ENCODE measurements at regions not wholly inside any gene's neighbourhood (a gene's known extent, or its start where the extent isn't known, plus 50 kb on each side); places are given as distances from the start of the nearest gene placed in this dataset.
A peak's percentile ranks its signal among the peaks of the same experiment; 100 is the strongest.
"Not testable (repeated sequence)": the region's sequence is repeated elsewhere in the genome, so short reads cannot be mapped to it uniquely, and the experiment has no call there.

DNA sequence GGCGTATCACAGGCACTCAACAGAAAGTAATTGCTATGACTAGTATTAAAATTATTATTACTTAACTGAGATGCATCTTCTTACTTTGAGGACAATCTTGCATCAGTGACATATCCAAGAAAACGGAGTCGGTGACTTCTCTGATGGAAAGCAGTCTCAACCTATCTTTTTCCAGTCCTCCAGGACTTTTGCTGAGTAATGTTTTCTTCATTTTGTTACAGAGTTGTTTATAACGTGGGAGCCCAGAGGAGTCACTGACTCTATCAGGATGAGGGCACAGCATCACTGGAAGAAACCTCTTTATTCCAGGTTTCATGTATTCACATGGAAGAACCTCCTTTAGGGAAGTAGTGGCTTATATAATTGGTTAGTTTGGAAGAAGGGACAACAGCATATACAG, 51.5 kb upstream of the MELK start:
- no peaks in the 10 kb centered on the region for H3K9me3 Mint-ChIP-seq
- H3K4me1 Mint-ChIP-seq (ENCODE audit: low read depth) = peaks cover 3% of the 10 kb centered on the region
- no peak overlapping the region for H3K4me3 Mint-ChIP-seq (ENCODE audit: low read depth)
- DNase-seq (ENCODE audit: low spot score) = no peak
- no peak overlapping the region for H3K27ac Mint-ChIP-seq
- no peaks in the 10 kb centered on the region for H3K36me3 Mint-ChIP-seq (ENCODE audit: low read depth)
- peaks cover 5% of the 10 kb centered on the region for H3K27me3 Mint-ChIP-seq (ENCODE audit: low read depth)
- intact Hi-C loops (cut with micrococcal nuclease) = no loop called here

- intact Hi-C loops (cut with micrococcal nuclease) = no loop called here
- no peak for DNase-seq (ENCODE audit: low spot score)
Observed at GRCh38 chr9:36517131-36517530, 55.6 kb upstream of the MELK start.

GRCh38 chr9:36504156-36504555, 68.5 kb upstream of the MELK start:
- intact Hi-C loops (cut with micrococcal nuclease) = no loop called here
- H3K4me3 Mint-ChIP-seq (ENCODE audit: low read depth) = no peak overlapping the region
- no peaks in the 10 kb centered on the region for H3K9me3 Mint-ChIP-seq
- H3K4me1 Mint-ChIP-seq (ENCODE audit: low read depth) = peaks cover 13% of the 10 kb centered on the region
- DNase-seq (ENCODE audit: low spot score) = no peak
- H3K27me3 Mint-ChIP-seq (ENCODE audit: low read depth) = peaks cover 5% of the 10 kb centered on the region
- no peaks in the 10 kb centered on the region for H3K36me3 Mint-ChIP-seq (ENCODE audit: low read depth)
- H3K27ac Mint-ChIP-seq = no peak overlapping the region

More at GRCh38 chr9:36517131-36517530, 55.6 kb upstream of the MELK start:
- Mint-ChIP-seq H3K27ac (no peak overlapping the region), H3K36me3 (ENCODE audit: low read depth) (no peaks in the 10 kb centered on the region), H3K4me3 (ENCODE audit: low read depth) (no peak overlapping the region), H3K27me3 (ENCODE audit: low read depth) (peaks cover 12% of the 10 kb centered on the region), H3K4me1 (ENCODE audit: low read depth) (no peaks in the 10 kb centered on the region), H3K9me3 (no peaks in the 10 kb centered on the region)

- H3K4me1 Mint-ChIP-seq (ENCODE audit: low read depth) = peaks cover 13% of the 10 kb centered on the region
- H3K9me3 Mint-ChIP-seq = no peaks in the 10 kb centered on the region
- H3K27ac Mint-ChIP-seq = no peak overlapping the region
Observed at GRCh38 chr9:36503172-36504088, 69.3 kb upstream of the MELK start.

DNA sequence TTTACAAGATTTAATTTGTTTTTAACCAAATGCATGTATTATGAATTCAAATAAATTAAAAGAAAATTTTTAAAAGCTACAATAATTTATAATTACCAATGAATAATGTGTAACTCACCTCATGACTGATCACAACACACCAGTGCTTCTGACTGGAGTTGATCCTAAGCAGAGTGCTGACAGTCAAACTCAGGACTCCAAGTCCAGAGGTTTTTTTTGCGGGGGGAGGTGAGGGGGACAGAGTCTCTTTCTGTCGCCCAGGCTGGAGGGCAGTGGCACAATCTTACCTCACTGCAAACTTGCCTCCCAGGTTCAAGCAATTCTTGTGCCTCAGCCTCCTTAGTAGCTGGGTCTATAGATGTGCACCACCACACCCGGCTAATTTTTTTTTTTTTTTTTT, 71.0 kb upstream of the MELK start:
- no peak overlapping the region for H3K27ac Mint-ChIP-seq
- H3K36me3 Mint-ChIP-seq (ENCODE audit: low read depth) = no peaks in the 10 kb centered on the region
- H3K9me3 Mint-ChIP-seq = no peaks in the 10 kb centered on the region
- intact Hi-C loops (cut with micrococcal nuclease) = no loop called here
- H3K4me1 Mint-ChIP-seq (ENCODE audit: low read depth) = peaks cover 13% of the 10 kb centered on the region
- no peak overlapping the region for H3K4me3 Mint-ChIP-seq (ENCODE audit: low read depth)
- DNase-seq (ENCODE audit: low spot score) = no peak
- H3K27me3 Mint-ChIP-seq (ENCODE audit: low read depth) = no peaks in the 10 kb centered on the region

More at GRCh38 chr9:36503172-36504088, 69.3 kb upstream of the MELK start:
- no peak overlapping the region for H3K4me3 Mint-ChIP-seq (ENCODE audit: low read depth)
- peaks cover 5% of the 10 kb centered on the region for H3K27me3 Mint-ChIP-seq (ENCODE audit: low read depth)
- no peaks in the 10 kb centered on the region for H3K36me3 Mint-ChIP-seq (ENCODE audit: low read depth)
- no peak for DNase-seq (ENCODE audit: low spot score)
- intact Hi-C loops (cut with micrococcal nuclease) = no loop called here

- H3K9me3 Mint-ChIP-seq; H3K27me3 Mint-ChIP-seq (ENCODE audit: low read depth); intact Hi-C loops (cut with micrococcal nuclease); H3K36me3 Mint-ChIP-seq (ENCODE audit: low read depth); H3K4me3 Mint-ChIP-seq (ENCODE audit: low read depth); H3K27ac Mint-ChIP-seq; DNase-seq (ENCODE audit: low spot score): not testable (repeated sequence)
- peaks cover 13% of the 10 kb centered on the region for H3K4me1 Mint-ChIP-seq (ENCODE audit: low read depth)
Observed at GRCh38 chr9:36500931-36501330, 71.8 kb upstream of the MELK start.

DNA sequence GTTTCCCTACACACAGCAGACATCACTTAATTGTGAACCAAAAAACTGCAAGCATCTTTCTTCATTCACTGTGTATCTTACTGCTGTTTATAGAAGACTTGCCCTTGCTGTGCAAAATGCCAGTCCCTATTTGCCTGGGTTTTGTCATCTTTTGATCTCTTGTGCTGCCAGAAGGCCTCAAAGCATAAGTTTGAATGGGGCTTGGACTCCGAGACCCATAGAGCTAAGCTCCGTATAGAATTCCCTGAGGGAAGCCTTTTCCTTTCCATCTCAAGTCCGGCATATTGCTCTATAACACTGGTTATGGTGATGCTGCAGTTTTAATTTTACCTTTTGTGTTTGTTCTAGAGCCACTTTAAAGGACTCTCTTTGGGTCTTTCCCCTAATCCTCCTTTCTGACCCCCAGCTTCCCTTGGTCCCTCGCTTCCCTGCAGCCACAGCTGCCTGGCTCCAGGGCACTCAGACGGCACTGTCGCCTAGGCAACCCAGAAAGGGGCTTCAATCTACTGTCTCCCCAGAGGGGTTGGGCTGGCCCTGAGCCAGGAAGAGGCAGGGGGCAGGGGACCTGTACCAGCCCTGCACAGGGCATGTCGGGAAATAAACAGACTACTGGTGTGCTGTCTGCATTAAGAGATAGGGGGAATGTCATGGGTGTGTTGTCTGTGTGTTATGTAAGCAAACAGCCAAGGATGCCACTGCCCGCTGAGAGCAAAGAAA, 73.4 kb upstream of the MELK start:
- Mint-ChIP-seq H3K9me3 (no peaks in the 10 kb centered on the region), H3K27me3 (ENCODE audit: low read depth) (no peaks in the 10 kb centered on the region), H3K36me3 (ENCODE audit: low read depth) (no peaks in the 10 kb centered on the region), H3K4me3 (ENCODE audit: low read depth) (no peak overlapping the region), H3K27ac (no peak overlapping the region), H3K4me1 (ENCODE audit: low read depth) (peaks cover 16% of the 10 kb centered on the region)
- DNase-seq (ENCODE audit: low spot score) = no peak
- intact Hi-C loops (cut with micrococcal nuclease) = no loop called here

DNA sequence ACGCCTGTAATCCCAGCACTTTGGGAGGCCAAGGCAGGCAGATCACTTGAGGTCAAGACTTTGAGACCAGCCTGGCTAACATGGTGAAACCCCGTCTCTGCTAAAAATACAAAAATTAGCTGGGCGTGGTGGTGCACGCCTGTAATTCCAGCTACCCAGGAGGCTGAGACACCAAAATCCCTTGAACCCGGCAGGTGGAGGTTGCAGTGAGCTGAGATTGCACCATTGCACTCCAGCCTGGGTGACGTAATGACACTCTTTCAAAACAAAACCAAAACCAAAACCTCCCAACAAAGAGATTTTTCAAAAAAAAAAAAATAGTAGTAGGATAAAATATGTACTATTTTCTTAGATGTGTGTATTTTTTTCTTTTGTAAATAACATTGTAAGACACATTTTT, 79.1 kb upstream of the MELK start:
- H3K9me3 Mint-ChIP-seq; H3K36me3 Mint-ChIP-seq (ENCODE audit: low read depth); H3K27me3 Mint-ChIP-seq (ENCODE audit: low read depth); intact Hi-C loops (cut with micrococcal nuclease): not testable (repeated sequence)
- H3K4me3 Mint-ChIP-seq (ENCODE audit: low read depth) = peak overlapping the region; percentile 41
- H3K4me1 Mint-ChIP-seq (ENCODE audit: low read depth) = peaks cover 31% of the 10 kb centered on the region
- peak; percentile 43 for DNase-seq (ENCODE audit: low spot score)
- H3K27ac Mint-ChIP-seq = peak overlapping the region; percentile 79

DNA sequence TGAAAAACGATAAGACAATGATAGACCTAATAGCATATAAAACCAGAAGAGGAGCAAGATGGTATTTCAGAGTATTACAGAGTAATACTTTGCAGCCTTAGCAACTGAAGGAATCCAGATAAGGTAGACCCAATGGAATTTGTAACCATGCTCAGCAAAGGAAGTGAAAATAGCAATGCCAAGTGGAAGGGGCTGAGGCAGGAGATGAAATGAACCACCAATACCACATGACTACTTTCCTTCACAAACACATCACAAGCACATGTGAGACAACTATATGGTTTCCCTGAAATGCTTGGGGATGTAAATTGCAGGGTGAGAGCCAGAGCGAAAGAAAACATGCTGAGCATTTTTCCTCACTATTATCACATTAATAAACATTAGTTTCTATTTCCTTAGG, 79.8 kb upstream of the MELK start:
- intact Hi-C loops (cut with micrococcal nuclease) = no loop called here
- Mint-ChIP-seq H3K27me3 (ENCODE audit: low read depth) (no peaks in the 10 kb centered on the region), H3K9me3 (no peaks in the 10 kb centered on the region), H3K4me1 (ENCODE audit: low read depth) (peaks cover 38% of the 10 kb centered on the region), H3K27ac (peak overlapping the region; percentile 54), H3K4me3 (ENCODE audit: low read depth) (peak overlapping the region; percentile 57), H3K36me3 (ENCODE audit: low read depth) (no peaks in the 10 kb centered on the region)
- peak; percentile 16 for DNase-seq (ENCODE audit: low spot score)

DNA sequence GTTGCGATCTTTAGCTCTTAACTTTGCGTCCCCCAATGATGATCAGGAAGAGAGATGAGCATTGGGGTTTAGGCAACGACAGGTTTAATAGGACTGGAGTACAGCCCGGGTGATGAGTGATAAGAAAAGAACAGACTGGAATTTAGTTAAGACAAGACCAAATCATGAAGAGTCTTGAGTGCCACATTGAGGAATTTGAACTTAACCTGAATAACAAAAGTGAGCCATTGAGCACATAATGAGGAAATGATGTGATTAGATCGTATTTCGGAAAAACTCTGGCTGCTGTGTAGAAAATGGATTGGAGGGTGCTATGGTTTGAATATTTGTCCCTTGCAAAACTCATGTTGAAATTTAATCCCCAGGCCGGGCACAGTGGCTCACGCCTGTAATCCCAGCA, 83.2 kb upstream of the MELK start:
- no peaks in the 10 kb centered on the region for H3K9me3 Mint-ChIP-seq
- H3K4me1 Mint-ChIP-seq (ENCODE audit: low read depth) = peaks cover 50% of the 10 kb centered on the region
- no peaks in the 10 kb centered on the region for H3K27me3 Mint-ChIP-seq (ENCODE audit: low read depth)
- no peak for DNase-seq (ENCODE audit: low spot score)
- intact Hi-C loops (cut with micrococcal nuclease) = loop anchor here (5.0 to 10.0 kb wide), 4 partner anchors 68 to 1415 kb away; partner anchors contain the start of genes FANCG, GNE, MELK and VCP
- H3K36me3 Mint-ChIP-seq (ENCODE audit: low read depth) = peaks cover 8% of the 10 kb centered on the region
- peak overlapping the region; percentile 27 for H3K27ac Mint-ChIP-seq
- peak overlapping the region; percentile 46 for H3K4me3 Mint-ChIP-seq (ENCODE audit: low read depth)

DNA sequence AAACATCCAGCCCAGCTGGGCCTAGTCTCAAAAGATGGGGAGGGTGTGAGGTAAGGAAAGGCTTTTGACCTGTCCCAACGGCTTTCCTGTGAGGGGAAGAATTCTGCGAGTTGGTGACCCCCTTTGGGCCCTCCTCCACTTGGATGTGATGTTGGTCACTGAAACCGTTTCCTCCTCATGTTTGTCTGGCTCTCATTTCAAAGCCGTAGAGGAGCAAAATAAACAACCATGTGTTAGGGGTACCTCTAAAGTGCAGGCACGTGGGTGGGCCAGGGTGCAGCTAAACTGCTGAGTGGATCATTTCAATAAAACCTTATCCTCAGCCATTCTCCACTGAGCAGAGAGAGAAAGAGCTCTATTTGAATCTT, 84.3 kb upstream of the MELK start:
- Mint-ChIP-seq H3K27me3 (ENCODE audit: low read depth) (no peaks in the 10 kb centered on the region), H3K36me3 (ENCODE audit: low read depth) (peaks cover 11% of the 10 kb centered on the region)

DNA sequence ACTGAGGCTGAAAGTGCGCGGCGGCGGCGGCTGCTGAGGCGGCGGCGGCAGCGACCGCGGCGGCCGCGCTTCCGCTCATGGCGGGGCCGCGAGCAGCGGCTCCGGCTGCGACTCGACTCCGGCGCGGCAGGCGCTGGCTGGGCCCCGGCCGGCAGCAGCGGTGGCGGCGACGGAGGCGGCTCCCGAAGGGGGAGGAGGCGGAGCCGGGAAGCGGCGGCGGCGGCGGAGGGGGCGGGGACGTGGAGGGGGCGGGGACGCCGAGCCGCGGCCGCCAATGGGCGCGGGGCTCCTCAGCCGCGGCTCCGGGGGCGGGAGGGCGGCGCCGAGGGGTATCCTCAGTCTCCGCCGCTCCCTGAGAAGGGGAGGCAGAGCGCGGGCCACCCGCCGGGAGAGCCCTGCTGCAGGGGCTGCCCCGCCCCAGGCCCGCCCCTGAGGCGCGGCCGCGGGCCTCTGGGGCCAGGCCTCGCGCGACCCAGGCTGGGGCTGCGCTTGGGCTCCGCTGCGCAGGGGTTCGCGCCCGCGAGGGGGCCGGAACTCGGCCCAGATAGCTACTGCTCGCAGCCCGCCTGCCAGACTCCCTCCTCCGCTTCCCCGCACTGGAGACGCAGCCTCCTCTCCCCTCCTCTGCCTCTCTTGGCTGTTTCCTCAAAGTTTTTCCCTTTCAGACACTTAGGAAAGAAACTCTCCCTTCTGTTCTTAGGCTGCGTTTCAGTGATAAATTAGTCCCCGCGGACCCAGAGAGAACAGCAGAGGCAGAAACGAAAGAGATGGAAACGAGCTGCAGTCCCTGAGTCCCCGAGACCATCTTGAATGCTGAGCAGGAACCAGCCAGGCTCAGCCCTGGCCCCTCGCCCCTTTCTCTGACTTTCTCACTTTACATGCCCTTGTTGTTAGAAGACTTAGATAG, 85.0 kb upstream of the MELK start:
- peak; percentile 89 for DNase-seq (ENCODE audit: low spot score)
- peak overlapping the region; percentile 90 for H3K4me3 Mint-ChIP-seq (ENCODE audit: low read depth)
- intact Hi-C loops (cut with micrococcal nuclease) = loop anchor here (2.0 to 10.0 kb wide), 7 partner anchors 17 to 1413 kb away; partner anchors contain the start of genes FANCG, GNE, MELK and VCP
- H3K27ac Mint-ChIP-seq = peak overlapping the region; percentile 99
- peaks cover 12% of the 10 kb centered on the region for H3K36me3 Mint-ChIP-seq (ENCODE audit: low read depth)
- peaks cover 45% of the 10 kb centered on the region for H3K4me1 Mint-ChIP-seq (ENCODE audit: low read depth)
- no peaks in the 10 kb centered on the region for H3K27me3 Mint-ChIP-seq (ENCODE audit: low read depth)
- no peaks in the 10 kb centered on the region for H3K9me3 Mint-ChIP-seq

More for the DNA sequence above, 84.3 kb upstream of the MELK start:
- Mint-ChIP-seq H3K27ac (peak overlapping the region; percentile 99), H3K9me3 (no peaks in the 10 kb centered on the region), H3K4me1 (ENCODE audit: low read depth) (peaks cover 50% of the 10 kb centered on the region), H3K4me3 (ENCODE audit: low read depth) (peak overlapping the region; percentile 90)
- intact Hi-C loops (cut with micrococcal nuclease) = loop anchor here (5.0 to 10.0 kb wide), 4 partner anchors 69 to 1414 kb away; partner anchors contain the start of genes FANCG, GNE, MELK and VCP
- no peak for DNase-seq (ENCODE audit: low spot score)

Measured in activated T-helper 2 cell treated with anti-CD3 and anti-CD28 coated beads, Interferon-gamma antibody, Interleukin-2, Interleukin-4, amounts not matched to agents 10 μg/mL and 5 μg/mL and 100 μg/mL, durations not matched to agents 14 hours and 24 hours and 36 hours (primary cell).